ENCODE measurements at regions not wholly inside any gene's neighbourhood (a gene's known extent, or its start where the extent isn't known, plus 50 kb on each side); places are given as distances from the start of the nearest gene placed in this dataset.
"Not testable (repeated sequence)": the region's sequence is repeated elsewhere in the genome, so short reads cannot be mapped to it uniquely, and the experiment has no call there.

DNA sequence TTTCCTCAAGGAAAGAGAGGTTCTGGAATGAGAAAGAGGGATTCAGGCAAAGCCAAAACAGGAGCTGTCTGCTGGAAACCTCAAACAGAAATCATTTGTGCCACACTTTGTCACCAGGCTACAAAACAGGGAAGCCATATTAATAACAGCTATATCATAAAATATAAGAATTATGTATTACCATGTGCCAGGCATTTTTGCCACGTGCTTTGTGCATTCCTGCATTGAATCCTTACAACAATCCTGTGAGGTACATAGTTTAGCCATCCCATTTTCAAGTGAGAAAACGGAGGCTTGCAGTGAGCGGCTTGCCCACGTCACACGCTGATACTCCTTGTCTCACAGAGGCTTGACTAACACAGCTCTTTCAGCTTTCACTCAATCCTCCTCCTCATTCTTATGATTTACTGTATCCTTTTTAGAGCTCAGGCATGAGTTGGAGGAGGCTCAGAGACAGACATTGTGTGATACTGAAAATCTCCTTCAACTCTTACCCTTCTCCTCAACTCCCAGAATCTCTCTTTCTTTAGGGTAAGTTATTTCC lies 148.4 kb upstream of the MEX3C start:
- intact Hi-C loops (cut with DNase I; ENCODE audit: low total_unique reads), result no loop called here
- Histone ChIP-seq H3K4me1 (no peaks in the 10 kb centered on the region), H3K4me3 (no peak overlapping the region), H3K9me3 (peaks cover 0 to 12% (median 3%) of the 10 kb centered on the region in 4 donors), H3K27me3 (no peaks in the 10 kb centered on the region), H3K36me3 (no peaks in the 10 kb centered on the region), H3K27ac (no peak overlapping the region)
- TF ChIP-seq POLR2A (IDR thresholded peaks at IDR 0.05) (no peak), EP300 (IDR thresholded peaks at IDR 0.05) (no peak), POLR2AphosphoS5 (IDR thresholded peaks at IDR 0.05) (no peak)
- DNase-seq, result no peak
- 81 to 89% (median 84%) methylated on average over 5 of the region's 5 CpGs for WGBS, 5 donors

DNA sequence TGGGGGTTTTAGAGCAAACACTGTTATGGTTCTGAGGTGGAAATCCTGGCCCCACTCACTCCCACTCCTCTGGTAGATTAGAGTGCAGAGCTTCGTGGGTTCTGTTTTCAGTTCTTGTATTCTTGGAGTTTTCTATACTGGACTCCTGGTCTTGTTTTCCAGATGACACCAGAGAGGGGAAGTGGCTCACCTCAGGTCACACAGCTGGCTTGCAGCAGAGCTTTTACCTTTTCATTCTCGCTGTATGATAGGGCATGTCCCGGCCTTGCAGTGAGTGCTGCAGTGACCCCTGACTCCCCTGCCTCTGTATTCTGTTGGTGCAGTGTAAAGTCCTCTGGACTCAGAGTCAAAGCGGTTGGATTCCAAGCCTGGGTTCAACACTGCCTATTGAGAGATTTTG lies 148.9 kb upstream of the MEX3C start:
- TF ChIP-seq POLR2A (IDR thresholded peaks at IDR 0.05) (no peak), POLR2AphosphoS5 (IDR thresholded peaks at IDR 0.05) (no peak), EP300 (IDR thresholded peaks at IDR 0.05) (no peak), CTCF (IDR thresholded peaks at IDR 0.05) (no peak)

GRCh38 chr18:51350081-51350480 lies 152.6 kb upstream of the MEX3C start:
- intact Hi-C loops (cut with DNase I; ENCODE audit: low total_unique reads), result no loop called here
- H3K9me3 ChIP-seq, result peaks cover 0 to 6% (median 3%) of the 10 kb centered on the region in 4 donors
- no peak for TF ChIP-seq POLR2A (IDR thresholded peaks at IDR 0.05)

More for the DNA sequence above, 148.9 kb upstream of the MEX3C start:
- H3K9me3 ChIP-seq, result peaks cover 0 to 12% (median 3%) of the 10 kb centered on the region in 4 donors
- DNase-seq, result no peak
- H3K27me3 ChIP-seq, result no peaks in the 10 kb centered on the region
- intact Hi-C loops (cut with DNase I; ENCODE audit: low total_unique reads), result no loop called here
- WGBS, 5 donors, result 78 to 91% (median 82%) methylated on average over 4 of the region's 4 CpGs
- no peak overlapping the region for H3K27ac ChIP-seq
- no peaks in the 10 kb centered on the region for H3K4me1 ChIP-seq
- no peaks in the 10 kb centered on the region for H3K36me3 ChIP-seq
- no peak overlapping the region for H3K4me3 ChIP-seq

DNA sequence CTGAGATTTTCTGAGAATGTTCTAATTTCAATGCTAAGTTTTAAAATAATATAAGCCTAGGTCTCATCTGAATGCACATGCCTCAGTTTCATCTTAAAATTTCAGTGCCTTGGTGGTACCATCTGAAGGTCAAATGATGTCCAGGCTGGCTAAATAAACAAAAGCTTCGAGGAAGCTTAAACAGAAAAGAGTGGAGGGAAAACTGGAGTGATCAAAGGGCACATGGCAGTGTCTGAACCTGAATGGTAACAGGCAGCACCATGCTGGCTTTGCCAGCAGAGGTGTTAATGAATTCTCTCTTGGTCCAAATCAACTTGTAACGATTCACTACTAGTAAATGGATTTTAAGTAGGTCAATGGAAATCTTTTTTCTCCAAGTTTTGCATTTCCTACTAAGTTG lies 158.4 kb upstream of the MEX3C start:
- intact Hi-C loops (cut with DNase I; ENCODE audit: low total_unique reads), result no loop called here
- no peak for DNase-seq
- no peak for TF ChIP-seq CTCF (IDR thresholded peaks at IDR 0.05)
- Histone ChIP-seq H3K9me3 (no peaks in the 10 kb centered on the region), H3K36me3 (no peaks in the 10 kb centered on the region), H3K27me3 (no peaks in the 10 kb centered on the region), H3K4me3 (no peak overlapping the region), H3K27ac (no peak overlapping the region), H3K4me1 (no peaks in the 10 kb centered on the region)
- WGBS, 5 donors, result 17 to 43% (median 31%) methylated on average over 2 of the region's 2 CpGs

More at GRCh38 chr18:51350081-51350480, 152.6 kb upstream of the MEX3C start:
- no peak overlapping the region for H3K4me3 ChIP-seq
- 14 to 37% (median 28%) methylated on average over 2 of the region's 2 CpGs for WGBS, 5 donors
- peak in 1 of 2 donors; percentile 13 for DNase-seq
- no peaks in the 10 kb centered on the region for H3K4me1 ChIP-seq
- no peak overlapping the region for H3K27ac ChIP-seq
- no peaks in the 10 kb centered on the region for H3K27me3 ChIP-seq
- H3K36me3 ChIP-seq, result no peaks in the 10 kb centered on the region

GRCh38 chr18:51360301-51360700 lies 162.8 kb upstream of the MEX3C start:
- H3K27ac ChIP-seq; H3K4me3 ChIP-seq; H3K36me3 ChIP-seq; H3K9me3 ChIP-seq; intact Hi-C loops (cut with DNase I; ENCODE audit: low total_unique reads); DNase-seq; H3K27me3 ChIP-seq: not testable (repeated sequence)
- 89 to 91% (median 91%) methylated on average over 7 to 8 of the region's 10 CpGs for WGBS, 5 donors
- H3K4me1 ChIP-seq, result peaks cover 0 to 11% (median 0%) of the 10 kb centered on the region in 4 donors

DNA sequence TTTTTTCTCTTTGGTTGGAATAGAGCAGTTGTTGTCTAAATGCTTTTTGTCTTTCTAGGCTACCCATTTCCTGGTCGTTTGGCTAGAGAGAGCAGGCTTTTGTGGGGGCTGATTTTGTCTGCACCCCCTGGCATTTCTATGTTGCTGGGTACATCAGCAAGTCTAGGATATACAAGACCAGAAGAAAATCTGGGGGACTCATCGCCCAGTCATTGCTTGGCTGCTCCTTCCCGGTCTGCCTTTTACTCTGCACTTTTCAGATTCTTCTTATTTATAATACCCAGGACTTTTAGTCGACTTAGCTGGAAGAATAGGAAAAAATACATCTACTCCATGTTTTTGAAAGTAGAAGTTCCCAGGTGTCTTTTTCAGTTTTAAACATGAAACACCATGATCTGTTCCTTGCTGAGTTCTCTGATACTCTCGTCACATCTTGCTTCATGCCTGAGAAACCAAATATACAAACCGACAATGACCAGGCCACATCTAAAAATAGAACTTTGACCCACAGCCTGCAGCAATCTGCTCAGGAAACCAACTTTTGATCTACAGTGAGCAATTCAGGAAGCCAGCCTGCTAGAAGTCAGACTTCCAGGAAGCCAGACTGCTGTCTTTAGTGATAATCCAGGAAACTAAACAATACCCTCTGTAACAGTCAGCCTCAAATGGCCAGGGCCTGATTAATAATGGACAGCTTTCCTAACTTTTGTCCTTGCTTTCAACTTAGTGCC lies 163.8 kb upstream of the MEX3C start:
- TF ChIP-seq CTCF (IDR thresholded peaks at IDR 0.05), result no peak
- no peak for TF ChIP-seq POLR2A (IDR thresholded peaks at IDR 0.05)
- no peak for TF ChIP-seq EP300 (IDR thresholded peaks at IDR 0.05)
- peak in 1 of 3 donors; percentile 27 for TF ChIP-seq POLR2AphosphoS5 (IDR thresholded peaks at IDR 0.05)
- peak overlapping the region in 1 of 5 donors; percentile 3 for H3K27ac ChIP-seq
- no peaks in the 10 kb centered on the region for H3K9me3 ChIP-seq
- intact Hi-C loops (cut with DNase I; ENCODE audit: low total_unique reads), result no loop called here
- WGBS, 5 donors, result 48 to 68% (median 57%) methylated on average over 6 of the region's 6 CpGs
- peaks cover 0 to 11% (median 0%) of the 10 kb centered on the region in 4 donors for H3K4me1 ChIP-seq
- H3K27me3 ChIP-seq, result no peaks in the 10 kb centered on the region
- no peaks in the 10 kb centered on the region for H3K36me3 ChIP-seq
- DNase-seq, result peak in 1 of 2 donors; percentile 23
- no peak overlapping the region for H3K4me3 ChIP-seq

All from stomach (tissue), 8 donors.